Thoracic aorta (tissue), 2 donors: ENCODE measurements at regions not wholly inside any gene's neighbourhood (a gene's known extent, or its start where the extent isn't known, plus 50 kb on each side); places are given as distances from the start of the nearest gene placed in this dataset.
"Not testable (repeated sequence)": the region's sequence is repeated elsewhere in the genome, so short reads cannot be mapped to it uniquely, and the experiment has no call there.

Experiments
- ATAC-seq: fragments of 150-250 bp; one replicate; pipeline ENCODE4 v1.8.0; 2017; ENCODE audit warnings: low read depth; ENCODE audit not compliant: insufficient number of reproducible peaks, low FRiP score
- DNase-seq: peaks from one replicate; pipeline ENCODE4 v3.0.0-alpha.2; 2020; ENCODE audit warnings: low spot score
- H3K27ac ChIP-seq, 2 donors: fragments of 200-600 bp; sonication (generic); 1 replicate in 1 of 2; 2 replicates in 1 of 2; pipeline ENCODE4 v1.5.1; 2016; ENCODE audit warnings: mild to moderate bottlenecking in 2 of 2, moderate library complexity in 2 of 2
- H3K27me3 ChIP-seq: fragments of 200-600 bp; sonication (generic); replicated peaks from 2 replicates; pipeline ENCODE4 v1.6.0; 2016; ENCODE audit warnings: mild to moderate bottlenecking; ENCODE audit not compliant: insufficient read depth
- H3K36me3 ChIP-seq: fragments of 200-600 bp; sonication (generic); one replicate; pipeline ENCODE4 v1.5.1; 2016
- H3K4me1 ChIP-seq, 2 donors: fragments of 200-600 bp; sonication (generic); 1 replicate in 1 of 2; 2 replicates in 1 of 2; pipeline versions ENCODE4 v1.5.1 to v1.6.0; 2016; ENCODE audit warnings: low read depth in 2 of 2, mild to moderate bottlenecking in 1 of 2; ENCODE audit not compliant: control insufficient read depth in 1 of 2
- H3K4me3 ChIP-seq: fragments of 200-600 bp; sonication (generic); 2 replicates; pipeline ENCODE4 v1.5.1; 2016; ENCODE audit warnings: mild to moderate bottlenecking
- H3K9me3 ChIP-seq: fragments of 200-600 bp; sonication (generic); 2 replicates; pipeline ENCODE4 v1.5.1; 2016
- CTCF ChIP-seq: fragments of 200-600 bp; sonication (generic); IDR thresholded peaks from one replicate; pipeline ENCODE4 v1.5.1; 2019; ENCODE audit warnings: antibody characterized with exemption

- Histone ChIP-seq H3K9me3 (no peaks in the 10 kb centered on the region), H3K4me3 (no peak overlapping the region), H3K36me3 (no peaks in the 10 kb centered on the region), H3K4me1 (peaks cover 0 to under 1% of the 10 kb centered on the region in 2 donors), H3K27ac (no peak overlapping the region), H3K27me3 (no peaks in the 10 kb centered on the region)
- DNase-seq (no peak), ATAC-seq (no peak)
- TF ChIP-seq CTCF, result no peak
These were observed 168.6 kb downstream of the INHBB start for GRCh38 chr2:120514521-120514920.

DNA sequence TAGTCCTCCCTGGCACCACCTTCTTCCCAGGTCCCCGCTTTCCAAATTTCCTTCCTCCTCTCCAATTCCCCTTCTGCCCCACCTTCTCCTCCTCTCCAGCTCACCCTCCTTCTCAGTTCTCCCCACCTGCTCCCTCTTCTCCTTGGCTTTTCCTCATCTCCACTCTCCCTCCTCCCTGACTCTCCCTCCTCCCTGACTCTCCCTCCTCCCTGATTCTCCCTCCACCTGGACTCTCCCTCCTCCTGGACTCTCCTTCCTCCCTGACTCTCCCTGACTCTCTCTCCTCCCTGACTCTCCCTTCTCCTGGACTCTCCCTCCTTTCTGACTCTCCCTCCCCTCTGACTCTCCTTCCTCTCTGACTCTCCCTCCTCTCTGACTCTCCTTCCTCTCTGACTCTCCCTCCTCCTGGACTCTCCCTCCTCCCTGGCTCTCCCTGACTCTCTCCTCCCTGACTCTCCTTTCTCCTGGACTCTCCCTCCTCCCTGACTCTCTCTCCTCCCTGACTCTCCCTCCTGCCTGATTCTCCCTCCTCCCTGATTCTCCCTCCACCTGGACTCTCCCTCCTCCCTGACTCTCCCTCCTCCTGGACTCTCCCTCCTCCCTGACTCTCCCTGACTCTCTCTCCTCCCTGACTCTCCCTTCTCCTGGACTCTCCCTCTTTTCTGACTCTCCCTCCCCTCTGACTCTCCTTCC lies 169.3 kb downstream of the INHBB start:
- not testable (repeated sequence) for H3K4me1 ChIP-seq, H3K27me3 ChIP-seq, ATAC-seq, DNase-seq, H3K36me3 ChIP-seq, H3K4me3 ChIP-seq, H3K9me3 ChIP-seq, H3K27ac ChIP-seq

DNA sequence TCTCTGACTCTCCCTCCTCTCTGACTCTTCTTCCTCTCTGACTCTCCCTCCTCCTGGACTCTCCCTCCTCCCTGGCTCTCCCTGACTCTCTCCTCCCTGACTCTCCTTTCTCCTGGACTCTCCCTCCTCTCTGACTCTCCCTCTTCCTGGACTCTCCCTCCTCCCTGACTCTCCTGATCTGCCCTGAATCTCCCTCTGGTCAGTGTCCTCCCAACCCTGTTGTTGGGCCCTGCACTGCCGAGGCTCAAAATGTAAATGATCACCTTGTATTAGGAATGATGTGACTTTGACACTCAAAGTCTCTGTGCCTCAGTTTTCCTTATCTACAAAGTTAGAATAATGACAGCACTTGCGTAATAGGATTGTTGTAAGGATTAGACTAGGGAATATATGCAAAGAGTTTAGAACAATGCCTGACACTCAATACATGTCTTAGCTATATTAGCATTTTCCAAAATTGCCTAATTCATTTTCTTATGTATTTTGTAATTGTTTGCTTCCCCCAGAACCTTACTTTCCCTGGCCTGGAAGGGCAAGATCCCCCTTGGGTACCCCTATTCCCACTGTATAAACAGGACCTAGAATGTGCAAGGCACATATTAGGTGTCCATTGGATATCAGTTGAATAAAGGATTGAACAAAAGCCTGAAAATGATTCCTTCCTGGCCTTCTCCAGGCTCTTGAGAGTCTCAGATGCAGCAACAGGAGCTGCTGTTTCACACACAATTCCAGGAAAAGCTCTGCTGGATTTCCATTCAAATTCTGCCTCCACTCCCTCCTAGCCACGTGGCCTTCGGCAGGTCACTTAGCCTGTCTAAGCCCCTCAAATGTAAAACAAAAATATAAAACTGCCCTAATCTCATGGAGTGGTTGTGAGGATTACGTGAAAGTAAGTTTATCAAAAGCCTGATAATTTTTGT lies 170.1 kb downstream of the INHBB start:
- H3K36me3 ChIP-seq, result no peaks in the 10 kb centered on the region
- no peak for DNase-seq
- no peak for ATAC-seq
- no peak for TF ChIP-seq CTCF
- no peaks in the 10 kb centered on the region for H3K27me3 ChIP-seq
- no peak overlapping the region for H3K27ac ChIP-seq
- H3K9me3 ChIP-seq, result no peaks in the 10 kb centered on the region
- no peaks in the 10 kb centered on the region for H3K4me1 ChIP-seq
- H3K4me3 ChIP-seq, result no peak overlapping the region

DNA sequence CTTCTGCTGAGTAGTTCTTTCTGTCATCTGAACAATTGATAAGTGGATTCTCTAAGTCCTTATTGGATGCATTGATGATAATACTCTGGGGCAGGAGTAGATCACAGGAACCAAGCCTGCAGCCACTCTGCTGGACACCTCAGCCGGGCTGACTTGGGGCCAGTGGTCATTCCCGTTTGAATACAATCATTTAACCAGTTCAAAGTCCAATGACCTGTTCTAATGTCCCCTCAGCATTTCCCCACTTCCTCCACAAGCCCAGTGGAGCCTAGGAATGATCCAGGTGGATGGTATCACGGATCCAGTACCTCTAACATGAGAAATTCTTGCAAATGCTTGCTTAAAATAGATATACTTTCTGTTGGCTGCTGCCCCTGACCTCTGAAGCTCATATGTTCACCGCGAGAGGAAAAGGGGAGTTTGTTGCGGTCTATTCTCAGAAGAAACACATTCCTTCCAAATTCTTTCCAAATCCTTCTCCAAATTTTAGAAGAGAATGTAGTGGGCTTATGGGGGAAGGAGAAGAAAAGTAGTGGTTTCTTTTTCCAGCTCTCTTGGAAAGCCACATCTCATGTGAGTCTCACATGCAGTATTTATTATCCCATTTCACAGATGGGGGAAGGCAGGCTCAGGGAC lies 170.9 kb downstream of the INHBB start:
- Histone ChIP-seq H3K4me3 (no peak overlapping the region), H3K27me3 (no peaks in the 10 kb centered on the region), H3K4me1 (no peaks in the 10 kb centered on the region), H3K9me3 (no peaks in the 10 kb centered on the region), H3K36me3 (no peaks in the 10 kb centered on the region), H3K27ac (no peak overlapping the region)
- no peak for ATAC-seq
- no peak for TF ChIP-seq CTCF
- DNase-seq, result no peak

DNA sequence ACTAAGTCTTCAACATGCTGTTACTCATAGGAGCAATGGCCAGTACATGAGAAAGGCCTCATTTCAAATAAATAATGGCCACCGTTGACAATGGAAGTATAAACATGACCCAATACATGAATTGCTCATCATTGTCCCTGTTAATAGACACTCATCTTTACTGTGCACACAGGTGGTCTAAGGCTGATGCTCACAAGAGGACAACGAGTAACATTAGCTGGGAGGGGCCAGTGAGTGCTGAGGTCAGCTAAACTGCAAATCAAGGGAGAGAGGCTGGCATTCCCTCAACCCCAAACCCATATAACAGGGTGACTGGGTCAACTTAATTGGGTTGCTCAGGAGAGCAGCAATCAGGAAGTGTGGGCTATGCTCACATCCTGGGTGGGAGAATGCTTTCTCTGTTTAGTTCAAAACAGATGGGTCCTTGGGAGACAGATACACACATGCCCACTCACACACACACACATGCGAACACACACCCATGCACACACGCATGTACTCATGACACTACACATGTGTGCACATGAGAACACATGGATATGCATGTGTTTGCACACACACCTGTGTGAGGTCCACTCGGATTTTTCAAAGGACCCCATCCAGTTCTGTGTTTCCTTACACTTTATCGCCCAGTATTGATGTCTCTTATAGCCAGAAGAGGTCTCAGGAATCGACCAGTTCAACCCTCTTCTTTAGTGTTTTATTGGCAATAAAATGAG lies 172.0 kb downstream of the INHBB start:
- H3K9me3 ChIP-seq, result no peaks in the 10 kb centered on the region
- H3K36me3 ChIP-seq, result no peaks in the 10 kb centered on the region
- ATAC-seq (no peak), DNase-seq (no peak)
- H3K4me1 ChIP-seq, result no peaks in the 10 kb centered on the region
- no peak overlapping the region for H3K27ac ChIP-seq
- no peak overlapping the region for H3K4me3 ChIP-seq
- no peaks in the 10 kb centered on the region for H3K27me3 ChIP-seq
- TF ChIP-seq CTCF, result no peak
